Prostate gland (tissue), 2 donors: ENCODE measurements at regions not wholly inside any gene's neighbourhood (a gene's known extent, or its start where the extent isn't known, plus 50 kb on each side); places are given as distances from the start of the nearest gene placed in this dataset.

Source experiments
- DNase-seq: peaks from one replicate; pipeline ENCODE4 v3.0.0-alpha.2; 2019; ENCODE audit warnings: low spot score
- H3K27ac ChIP-seq, 2 donors: fragments of 200-600 bp; sonication (generic); 2 replicates each; pipeline ENCODE4 v1.5.1; 2017 to 2019
- H3K27me3 ChIP-seq: fragments of 200-600 bp; sonication (generic); replicated peaks from 2 replicates; pipeline ENCODE4 v1.5.1; 2019; ENCODE audit not compliant: insufficient read depth
- H3K36me3 ChIP-seq, 2 donors: fragments of 200-600 bp; sonication (generic); 1 replicate in 1 of 2; 2 replicates in 1 of 2; pipeline versions ENCODE4 v1.5.1 to v1.8.1; 2017 to 2019
- H3K4me1 ChIP-seq: fragments of 200-600 bp; sonication (generic); replicated peaks from 2 replicates; pipeline ENCODE4 v1.5.1; 2019
- H3K4me3 ChIP-seq, 2 donors: fragments of 200-600 bp; sonication (generic); 2 replicates each; pipeline ENCODE4 v1.5.1; 2017 to 2019
- H3K9me3 ChIP-seq: fragments of 200-600 bp; sonication (generic); 2 replicates; pipeline ENCODE4 v1.5.1; 2017
- POLR2A ChIP-seq: fragments of 450-650 bp; IDR thresholded peaks from one replicate; pipeline ENCODE4 v1.6.1; 2016; ENCODE audit warnings: antibody characterized with exemption, mild to moderate bottlenecking
- POLR2AphosphoS5 ChIP-seq: sonication (generic); formaldehyde crosslinking; IDR thresholded peaks from one replicate; pipeline ENCODE4 v1.6.1; 2017; ENCODE audit warnings: antibody characterized with exemption
- WGBS: methylation state at CpG from one replicate; pipeline ENCODE4 v1.1.5; 2018; 5-methylcytosine and 5-hydroxymethylcytosine counted together
- intact Hi-C: fragments of 100-400 bp; cut with DNase I; formaldehyde crosslinking; loops from one replicate; pipeline ENCODE4 v1.14.2; 2022
- TF ChIP-seq, protein P1 (sequence below), 4 experiments: fragments of 200-600 bp in 2 of 4; fragments of 450-650 bp in 2 of 4; sonication (generic) in 2 of 4; IDR thresholded peaks; 1 replicate in 3 of 4; 2 replicates in 1 of 4; pipeline ENCODE4 v1.5.1; 2016 to 2019; ENCODE audit warnings: antibody characterized with exemption in 4 of 4, mild to moderate bottlenecking in 2 of 4, moderate library complexity in 2 of 4

DNA sequence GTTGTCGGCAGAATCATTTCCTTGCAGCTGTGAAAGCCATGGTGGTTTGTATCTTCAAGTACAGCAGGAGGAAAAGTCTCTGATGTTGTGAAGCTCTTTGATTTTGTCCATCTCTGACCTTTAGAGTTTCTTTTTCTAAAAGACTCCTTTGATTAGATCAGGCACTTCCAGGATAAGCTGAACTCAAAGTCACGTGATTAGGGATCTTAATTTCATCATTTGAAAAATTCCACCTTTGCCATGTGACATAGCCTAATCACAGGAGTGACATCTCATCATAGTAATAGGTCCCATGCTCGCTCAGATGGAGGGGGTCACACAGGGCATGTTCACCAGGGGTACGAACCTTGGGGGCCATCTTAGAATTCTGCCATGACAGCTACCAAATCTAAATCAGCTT, 441.5 kb upstream of the CDH4 start:
- DNase-seq = no peak
- TF ChIP-seq, protein P1, sequence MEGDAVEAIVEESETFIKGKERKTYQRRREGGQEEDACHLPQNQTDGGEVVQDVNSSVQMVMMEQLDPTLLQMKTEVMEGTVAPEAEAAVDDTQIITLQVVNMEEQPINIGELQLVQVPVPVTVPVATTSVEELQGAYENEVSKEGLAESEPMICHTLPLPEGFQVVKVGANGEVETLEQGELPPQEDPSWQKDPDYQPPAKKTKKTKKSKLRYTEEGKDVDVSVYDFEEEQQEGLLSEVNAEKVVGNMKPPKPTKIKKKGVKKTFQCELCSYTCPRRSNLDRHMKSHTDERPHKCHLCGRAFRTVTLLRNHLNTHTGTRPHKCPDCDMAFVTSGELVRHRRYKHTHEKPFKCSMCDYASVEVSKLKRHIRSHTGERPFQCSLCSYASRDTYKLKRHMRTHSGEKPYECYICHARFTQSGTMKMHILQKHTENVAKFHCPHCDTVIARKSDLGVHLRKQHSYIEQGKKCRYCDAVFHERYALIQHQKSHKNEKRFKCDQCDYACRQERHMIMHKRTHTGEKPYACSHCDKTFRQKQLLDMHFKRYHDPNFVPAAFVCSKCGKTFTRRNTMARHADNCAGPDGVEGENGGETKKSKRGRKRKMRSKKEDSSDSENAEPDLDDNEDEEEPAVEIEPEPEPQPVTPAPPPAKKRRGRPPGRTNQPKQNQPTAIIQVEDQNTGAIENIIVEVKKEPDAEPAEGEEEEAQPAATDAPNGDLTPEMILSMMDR (IDR thresholded peaks at IDR 0.05) = no peak
- TF ChIP-seq POLR2AphosphoS5 (no peak), POLR2A (no peak)
- 94% methylated on average over 4 of the region's 4 CpGs for WGBS
- Histone ChIP-seq H3K4me3 (no peak overlapping the region), H3K27me3 (no peaks in the 10 kb centered on the region), H3K4me1 (no peaks in the 10 kb centered on the region), H3K9me3 (no peaks in the 10 kb centered on the region), H3K27ac (no peak overlapping the region), H3K36me3 (no peaks in the 10 kb centered on the region)
- intact Hi-C loops = no loop called here

DNA sequence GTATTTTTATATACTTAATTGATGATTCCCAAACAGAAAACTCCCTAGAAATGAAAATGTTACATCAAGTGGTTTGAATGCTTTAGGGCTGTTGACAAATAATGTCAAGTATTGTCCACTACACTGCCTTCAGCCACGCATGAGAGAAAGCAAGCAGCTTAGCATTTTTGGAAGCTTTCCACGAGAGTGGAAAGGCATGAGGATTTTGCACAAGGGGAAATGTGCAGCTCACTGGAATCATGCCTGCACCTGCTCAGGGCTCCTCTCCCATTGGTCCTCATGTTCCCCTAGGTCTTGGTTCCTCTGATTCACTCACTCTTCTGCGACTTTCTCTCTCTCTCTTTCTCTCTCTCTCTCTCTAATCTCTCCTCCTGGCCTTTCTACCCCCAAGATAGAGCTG, 439.5 kb upstream of the CDH4 start:
- Histone ChIP-seq H3K36me3 (no peaks in the 10 kb centered on the region), H3K27me3 (no peaks in the 10 kb centered on the region), H3K27ac (no peak overlapping the region), H3K4me1 (no peaks in the 10 kb centered on the region), H3K9me3 (no peaks in the 10 kb centered on the region), H3K4me3 (no peak overlapping the region)
- 64% methylated on average over 3 of the region's 3 CpGs for WGBS
- TF ChIP-seq POLR2A (no peak), POLR2AphosphoS5 (no peak)
- TF ChIP-seq, protein P1 (IDR thresholded peaks at IDR 0.05) = no peak
- no peak for DNase-seq
- intact Hi-C loops = no loop called here

- no peak for DNase-seq
- H3K9me3 ChIP-seq = no peaks in the 10 kb centered on the region
- H3K4me3 ChIP-seq = no peak overlapping the region
- no peaks in the 10 kb centered on the region for H3K36me3 ChIP-seq
- WGBS = 75% methylated on average over 5 of the region's 5 CpGs
- intact Hi-C loops = no loop called here
- H3K27me3 ChIP-seq = no peaks in the 10 kb centered on the region
- TF ChIP-seq, protein P1 (IDR thresholded peaks at IDR 0.05) = no peak
- no peak for TF ChIP-seq POLR2A
- TF ChIP-seq POLR2AphosphoS5 = no peak
- H3K4me1 ChIP-seq = no peaks in the 10 kb centered on the region
- no peak overlapping the region for H3K27ac ChIP-seq
Observed at GRCh38 chr20:60813066-60813465, 439.0 kb upstream of the CDH4 start.

GRCh38 chr20:60815656-60816055, 436.4 kb upstream of the CDH4 start:
- H3K36me3 ChIP-seq = no peaks in the 10 kb centered on the region
- H3K9me3 ChIP-seq = no peaks in the 10 kb centered on the region
- H3K27ac ChIP-seq = no peak overlapping the region
- peaks cover 2% of the 10 kb centered on the region for H3K27me3 ChIP-seq
- intact Hi-C loops = no loop called here
- WGBS = 82% methylated on average over 6 of the region's 6 CpGs
- H3K4me3 ChIP-seq = no peak overlapping the region
- DNase-seq = no peak
- H3K4me1 ChIP-seq = no peaks in the 10 kb centered on the region
- TF ChIP-seq, protein P1 (IDR thresholded peaks at IDR 0.05) = no peak
- no peak for TF ChIP-seq POLR2A

- intact Hi-C loops = no loop called here
- TF ChIP-seq, protein P1 (IDR thresholded peaks at IDR 0.05) = no peak
- TF ChIP-seq POLR2A (no peak), POLR2AphosphoS5 (no peak)
- Histone ChIP-seq H3K4me1 (no peaks in the 10 kb centered on the region), H3K4me3 (no peak overlapping the region), H3K27ac (no peak overlapping the region), H3K27me3 (peaks cover 2% of the 10 kb centered on the region), H3K9me3 (no peaks in the 10 kb centered on the region), H3K36me3 (no peaks in the 10 kb centered on the region)
- 92% methylated on average over 2 of the region's 2 CpGs for WGBS
- DNase-seq = no peak
Observed at GRCh38 chr20:60816901-60817300, 435.2 kb upstream of the CDH4 start.
